ENCODE measurements at regions not wholly inside any gene's neighbourhood (a gene's known extent, or its start where the extent isn't known, plus 50 kb on each side); places are given as distances from the start of the nearest gene placed in this dataset.

GRCh38 chr2:108092886-108093285, 106.6 kb downstream of the SLC5A7 start:
- H3K4me3 ChIP-seq (ENCODE audit: low read length), result no peak overlapping the region
- no peak overlapping the region for H3K27ac ChIP-seq (ENCODE audit: low read length)
- no peak for DNase-seq
- H3K27me3 ChIP-seq (ENCODE audit: control insufficient read depth, insufficient read depth, low read length), result no peaks in the 10 kb centered on the region
- intact Hi-C loops (cut with micrococcal nuclease), result no loop called here
- Mint-ChIP-seq H3K9me3 (peaks cover 7 to 11% of the 10 kb centered on the region in 2 donors), H3K4me1 (no peaks in the 10 kb centered on the region), H3K27ac (no peak overlapping the region), H3K36me3 (no peaks in the 10 kb centered on the region), H3K4me3 (no peak overlapping the region), H3K27me3 (ENCODE audit: low read depth in 2 of 2) (no peaks in the 10 kb centered on the region)
- TF ChIP-seq CTCF (IDR thresholded peaks at IDR 0.05), result no peak
- H3K4me1 ChIP-seq (ENCODE audit: control insufficient read depth, insufficient read depth, low read length), result no peaks in the 10 kb centered on the region
- 86% methylated on average over 1 of the region's 1 CpG for WGBS (ENCODE audit: insufficient coverage)
- H3K9me3 ChIP-seq (ENCODE audit: control insufficient read depth, insufficient read depth, low read length), result peaks cover 3% of the 10 kb centered on the region
- no peaks in the 10 kb centered on the region for H3K36me3 ChIP-seq (ENCODE audit: control insufficient read depth, insufficient read depth, low read length)
- no peak for ATAC-seq

- intact Hi-C loops (cut with micrococcal nuclease), result no loop called here
- ATAC-seq (no peak), DNase-seq (no peak)
- H3K4me3 Mint-ChIP-seq, result no peak overlapping the region
- no peaks in the 10 kb centered on the region for H3K36me3 ChIP-seq (ENCODE audit: control insufficient read depth, insufficient read depth, low read length)
- no peaks in the 10 kb centered on the region for H3K9me3 ChIP-seq (ENCODE audit: control insufficient read depth, insufficient read depth, low read length)
- H3K27ac ChIP-seq (ENCODE audit: low read length), result no peak overlapping the region
- no peaks in the 10 kb centered on the region for H3K36me3 Mint-ChIP-seq
- no peaks in the 10 kb centered on the region for H3K27me3 Mint-ChIP-seq (ENCODE audit: low read depth in 2 of 2)
- no peak for TF ChIP-seq CTCF (IDR thresholded peaks at IDR 0.05)
- H3K4me1 Mint-ChIP-seq, result no peaks in the 10 kb centered on the region
- H3K4me1 ChIP-seq (ENCODE audit: control insufficient read depth, insufficient read depth, low read length), result no peaks in the 10 kb centered on the region
- no peak overlapping the region for H3K4me3 ChIP-seq (ENCODE audit: low read length)
- H3K27ac Mint-ChIP-seq, result no peak overlapping the region
- peaks cover 4% of the 10 kb centered on the region in 2 donors for H3K9me3 Mint-ChIP-seq
- H3K27me3 ChIP-seq (ENCODE audit: control insufficient read depth, insufficient read depth, low read length), result no peaks in the 10 kb centered on the region
- 83% methylated on average over 4 of the region's 4 CpGs for WGBS (ENCODE audit: insufficient coverage)
Measured at GRCh38 chr2:108101481-108101880, 115.2 kb downstream of the SLC5A7 start.

- no peak overlapping the region for H3K27ac Mint-ChIP-seq
- intact Hi-C loops (cut with micrococcal nuclease), result no loop called here
- Histone ChIP-seq H3K9me3 (ENCODE audit: control insufficient read depth, insufficient read depth, low read length) (no peaks in the 10 kb centered on the region), H3K4me3 (ENCODE audit: low read length) (no peak overlapping the region), H3K4me1 (ENCODE audit: control insufficient read depth, insufficient read depth, low read length) (no peaks in the 10 kb centered on the region), H3K27ac (ENCODE audit: low read length) (no peak overlapping the region), H3K36me3 (ENCODE audit: control insufficient read depth, insufficient read depth, low read length) (no peaks in the 10 kb centered on the region), H3K27me3 (ENCODE audit: control insufficient read depth, insufficient read depth, low read length) (no peaks in the 10 kb centered on the region)
- no peak overlapping the region for H3K4me3 Mint-ChIP-seq
- DNase-seq, result no peak
- 60% methylated on average over 2 of the region's 3 CpGs for WGBS (ENCODE audit: insufficient coverage)
- no peaks in the 10 kb centered on the region for H3K27me3 Mint-ChIP-seq (ENCODE audit: low read depth in 2 of 2)
- peaks cover 0 to 14% of the 10 kb centered on the region in 2 donors for H3K9me3 Mint-ChIP-seq
- TF ChIP-seq CTCF (IDR thresholded peaks at IDR 0.05), result no peak
- ATAC-seq, result no peak
- H3K36me3 Mint-ChIP-seq, result peaks cover 6% of the 10 kb centered on the region
- H3K4me1 Mint-ChIP-seq, result no peaks in the 10 kb centered on the region
Measured at GRCh38 chr2:108106731-108107130, 120.4 kb downstream of the SLC5A7 start.

GRCh38 chr2:108111936-108112335, 125.6 kb downstream of the SLC5A7 start:
- Histone ChIP-seq H3K4me3 (ENCODE audit: low read length) (no peak overlapping the region), H3K36me3 (ENCODE audit: control insufficient read depth, insufficient read depth, low read length) (no peaks in the 10 kb centered on the region), H3K4me1 (ENCODE audit: control insufficient read depth, insufficient read depth, low read length) (no peaks in the 10 kb centered on the region), H3K27ac (ENCODE audit: low read length) (no peak overlapping the region), H3K9me3 (ENCODE audit: control insufficient read depth, insufficient read depth, low read length) (peaks cover 3% of the 10 kb centered on the region), H3K27me3 (ENCODE audit: control insufficient read depth, insufficient read depth, low read length) (no peaks in the 10 kb centered on the region)
- intact Hi-C loops (cut with micrococcal nuclease), result no loop called here
- H3K4me1 Mint-ChIP-seq, result no peaks in the 10 kb centered on the region
- ATAC-seq (no peak), DNase-seq (no peak)
- H3K4me3 Mint-ChIP-seq, result no peak overlapping the region
- peaks cover 7 to 16% of the 10 kb centered on the region in 2 donors for H3K9me3 Mint-ChIP-seq
- H3K27ac Mint-ChIP-seq, result no peak overlapping the region
- no peak for TF ChIP-seq CTCF (IDR thresholded peaks at IDR 0.05)
- peaks cover 6% of the 10 kb centered on the region for H3K36me3 Mint-ChIP-seq
- no peaks in the 10 kb centered on the region for H3K27me3 Mint-ChIP-seq (ENCODE audit: low read depth in 2 of 2)
- whole genome bisulfite sequencing (ENCODE audit: insufficient coverage), result 76% methylated on average over 1 of the region's 2 CpGs
